GM20431 (cell line): ENCODE measurements at regions not wholly inside any gene's neighbourhood (a gene's known extent, or its start where the extent isn't known, plus 50 kb on each side); places are given as distances from the start of the nearest gene placed in this dataset.

ENCODE experiments used
- in situ Hi-C: fragments of 300-500 bp; cut with MseI, MboI; formaldehyde crosslinking; loops from one replicate; pipeline ENCODE4 v1.15.0; 2020; ENCODE audit warnings: low sequenced_read_pairs; ENCODE audit not compliant: unreplicated experiment

DNA sequence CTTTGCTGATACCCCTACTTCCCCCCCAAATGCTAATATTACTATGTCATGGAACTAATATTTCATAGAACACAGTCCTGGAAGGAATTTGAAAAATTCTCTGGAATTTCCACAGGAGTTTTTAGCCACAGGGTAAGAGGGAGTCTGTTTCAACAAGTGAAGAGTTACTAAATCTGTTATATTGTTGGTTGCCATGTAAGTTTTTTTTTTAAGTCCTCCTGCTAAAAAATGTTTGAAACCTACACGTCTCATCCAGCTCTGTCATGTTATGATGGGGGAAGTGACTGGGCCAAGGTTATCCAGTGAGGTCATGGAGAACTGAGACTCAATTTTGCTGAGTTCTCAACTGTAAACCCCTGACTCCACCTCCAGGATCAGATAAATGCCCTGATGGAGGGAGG lies 60.8 kb upstream of the USP24 start:
- in situ Hi-C loops: loop anchor here (10.0 kb wide), 1 partner anchor 141 kb away; no protein-coding TSS in a partner anchor

DNA sequence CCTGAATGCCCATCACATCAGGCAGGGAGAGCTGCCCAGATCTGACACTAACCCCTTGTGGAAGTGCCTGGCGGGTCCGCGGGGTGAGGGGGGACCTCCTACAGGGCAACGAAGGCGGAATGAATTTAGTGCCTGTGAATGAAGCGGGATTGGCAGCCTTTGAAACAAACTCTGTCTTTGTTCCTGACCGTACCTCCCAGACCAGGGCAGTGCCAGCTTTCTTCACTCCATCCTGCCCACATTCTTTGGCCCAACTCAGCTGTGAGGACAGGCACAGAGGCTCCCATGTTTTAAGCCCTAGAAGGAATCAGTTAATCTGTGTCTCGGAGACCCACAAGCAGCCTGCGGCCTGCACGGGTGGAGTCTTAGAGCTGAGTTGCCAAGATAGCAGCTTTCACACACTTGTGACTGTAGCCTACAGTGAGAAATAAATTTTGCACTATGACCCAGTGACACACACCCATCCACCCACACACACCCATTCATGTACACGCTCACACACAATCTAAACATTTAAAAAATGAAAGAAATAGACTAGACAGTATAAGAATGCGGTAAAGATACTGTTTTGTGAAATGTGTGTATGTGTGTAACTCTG lies 60.1 kb upstream of the USP24 start:
- in situ Hi-C loops: loop anchor here (10.0 kb wide), 1 partner anchor 140 kb away; no protein-coding TSS in a partner anchor

- in situ Hi-C loops: loop anchor here (10.0 kb wide), 1 partner anchor 138 kb away; no protein-coding TSS in a partner anchor
Observed at GRCh38 chr1:55272994-55273393, 57.8 kb upstream of the USP24 start.
